ENCODE measurements at regions not wholly inside any gene's neighbourhood (a gene's known extent, or its start where the extent isn't known, plus 50 kb on each side); places are given as distances from the start of the nearest gene placed in this dataset.

DNA sequence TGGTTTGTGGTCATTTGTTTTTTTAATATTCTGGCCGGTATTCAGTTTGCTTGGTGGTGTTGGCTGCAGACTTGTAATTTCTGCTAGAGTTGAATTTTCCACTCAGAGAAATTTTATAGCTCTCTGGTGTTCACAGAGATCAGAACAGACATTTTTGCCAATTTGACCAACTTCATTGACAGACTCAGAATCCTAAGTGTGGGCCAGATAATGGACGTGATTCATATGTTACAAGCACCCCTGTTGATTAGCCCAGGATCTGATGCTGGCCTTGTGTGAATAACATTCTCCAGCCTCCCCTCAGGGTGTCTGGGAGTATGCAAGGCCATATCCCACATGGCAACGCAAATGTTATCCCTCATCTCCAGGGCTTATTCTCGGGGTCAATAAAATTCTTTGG, 283.8 kb downstream of the C7orf25 start:
- ATAC-seq (peak in 1 of 8 donors; percentile 21), DNase-seq (no peak)
- no peaks in the 10 kb centered on the region for H3K27me3 ChIP-seq
- H3K4me1 ChIP-seq = peaks cover 0 to 7% (median 0%) of the 10 kb centered on the region in 9 donors
- H3K27ac ChIP-seq = no peak overlapping the region
- WGBS, 2 donors = 58 to 63% methylated on average over 4 of the region's 4 CpGs
- H3K9me3 ChIP-seq = no peaks in the 10 kb centered on the region
- H3K4me3 ChIP-seq = no peak overlapping the region
- TF ChIP-seq, protein P1, sequence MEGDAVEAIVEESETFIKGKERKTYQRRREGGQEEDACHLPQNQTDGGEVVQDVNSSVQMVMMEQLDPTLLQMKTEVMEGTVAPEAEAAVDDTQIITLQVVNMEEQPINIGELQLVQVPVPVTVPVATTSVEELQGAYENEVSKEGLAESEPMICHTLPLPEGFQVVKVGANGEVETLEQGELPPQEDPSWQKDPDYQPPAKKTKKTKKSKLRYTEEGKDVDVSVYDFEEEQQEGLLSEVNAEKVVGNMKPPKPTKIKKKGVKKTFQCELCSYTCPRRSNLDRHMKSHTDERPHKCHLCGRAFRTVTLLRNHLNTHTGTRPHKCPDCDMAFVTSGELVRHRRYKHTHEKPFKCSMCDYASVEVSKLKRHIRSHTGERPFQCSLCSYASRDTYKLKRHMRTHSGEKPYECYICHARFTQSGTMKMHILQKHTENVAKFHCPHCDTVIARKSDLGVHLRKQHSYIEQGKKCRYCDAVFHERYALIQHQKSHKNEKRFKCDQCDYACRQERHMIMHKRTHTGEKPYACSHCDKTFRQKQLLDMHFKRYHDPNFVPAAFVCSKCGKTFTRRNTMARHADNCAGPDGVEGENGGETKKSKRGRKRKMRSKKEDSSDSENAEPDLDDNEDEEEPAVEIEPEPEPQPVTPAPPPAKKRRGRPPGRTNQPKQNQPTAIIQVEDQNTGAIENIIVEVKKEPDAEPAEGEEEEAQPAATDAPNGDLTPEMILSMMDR (IDR thresholded peaks at IDR 0.05) = no peak
- H3K36me3 ChIP-seq = no peaks in the 10 kb centered on the region
- intact Hi-C loops (cut with DNase I) = no loop called here

DNA sequence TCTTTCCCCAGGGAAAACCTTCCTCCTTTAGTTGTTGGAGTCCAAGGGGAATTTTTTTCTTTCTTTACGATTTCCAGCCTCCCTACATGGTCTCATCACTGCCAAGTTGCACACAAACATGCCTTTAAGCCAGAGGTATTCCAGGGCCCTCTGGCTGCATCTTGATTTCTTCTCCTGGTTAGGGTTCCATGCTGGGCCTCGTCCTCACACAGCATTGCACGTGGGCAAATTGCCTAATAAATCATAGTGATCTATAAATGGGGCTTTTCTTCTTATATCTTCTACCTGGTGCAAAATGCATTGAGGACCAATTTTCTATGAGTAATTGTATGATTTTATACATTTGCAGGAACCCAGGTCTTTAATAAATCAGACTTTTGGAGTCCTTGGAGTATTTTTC, 284.2 kb downstream of the C7orf25 start:
- no peak overlapping the region for H3K4me3 ChIP-seq
- WGBS, 2 donors = 66 to 71% methylated on average over 3 of the region's 3 CpGs
- intact Hi-C loops (cut with DNase I) = no loop called here
- H3K27me3 ChIP-seq = no peaks in the 10 kb centered on the region
- ATAC-seq = no peak
- no peak overlapping the region for H3K27ac ChIP-seq
- TF ChIP-seq, protein P1 (IDR thresholded peaks at IDR 0.05) = no peak
- H3K36me3 ChIP-seq = no peaks in the 10 kb centered on the region
- no peaks in the 10 kb centered on the region for H3K9me3 ChIP-seq
- no peak for DNase-seq
- peaks cover 0 to 7% (median 0%) of the 10 kb centered on the region in 9 donors for H3K4me1 ChIP-seq

DNA sequence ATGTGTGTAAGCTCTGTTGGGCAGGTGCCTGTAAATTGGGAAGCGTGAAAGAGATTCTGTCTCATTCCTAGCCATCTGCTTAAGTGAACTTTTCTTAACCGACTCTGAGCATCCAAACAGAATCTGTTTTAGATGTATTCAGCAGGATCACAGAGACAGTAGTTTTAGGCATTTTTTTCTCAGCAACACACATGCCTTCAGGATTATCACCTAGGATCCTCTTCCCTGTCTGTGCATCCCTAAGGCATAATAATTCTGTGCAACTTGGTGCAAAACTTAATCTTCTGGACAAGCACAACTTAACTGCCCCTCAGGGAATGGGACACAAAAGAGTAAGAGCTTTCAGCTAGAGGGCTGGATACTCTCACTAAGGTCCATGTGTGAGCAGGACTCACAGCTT, 284.8 kb downstream of the C7orf25 start:
- Histone ChIP-seq H3K4me3 (no peak overlapping the region), H3K36me3 (no peaks in the 10 kb centered on the region), H3K27me3 (no peaks in the 10 kb centered on the region), H3K27ac (no peak overlapping the region), H3K4me1 (peaks cover 0 to 7% (median 0%) of the 10 kb centered on the region in 9 donors), H3K9me3 (no peaks in the 10 kb centered on the region)
- TF ChIP-seq, protein P1 (IDR thresholded peaks at IDR 0.05) = no peak
- ATAC-seq (no peak), DNase-seq (no peak)
- intact Hi-C loops (cut with DNase I) = no loop called here
- WGBS, 2 donors = 88% methylated on average over 2 of the region's 2 CpGs

DNA sequence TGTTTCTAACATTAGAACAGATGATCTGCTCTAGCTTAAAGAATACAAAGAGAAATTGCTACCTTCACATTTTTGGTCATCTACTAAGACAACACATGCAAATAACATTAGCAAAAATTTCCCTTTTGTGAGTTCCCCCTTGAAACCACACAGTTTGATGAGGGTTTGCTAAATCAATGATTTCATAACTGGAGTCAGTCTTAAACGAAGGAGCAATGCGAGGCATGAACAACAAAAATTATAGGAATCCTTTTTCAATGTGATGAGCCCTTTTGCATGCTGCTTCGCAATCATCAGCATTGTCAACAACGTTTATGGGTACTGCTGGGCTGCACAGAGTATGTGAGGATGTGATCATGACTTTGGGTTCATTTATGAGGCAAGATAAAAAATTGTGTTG, 286.4 kb downstream of the C7orf25 start:
- DNase-seq (no peak), ATAC-seq (no peak)
- Histone ChIP-seq H3K27me3 (no peaks in the 10 kb centered on the region), H3K27ac (no peak overlapping the region), H3K4me3 (no peak overlapping the region), H3K4me1 (peaks cover 0 to 7% (median 0%) of the 10 kb centered on the region in 9 donors), H3K36me3 (no peaks in the 10 kb centered on the region), H3K9me3 (no peaks in the 10 kb centered on the region)
- 87 to 88% methylated on average over 4 of the region's 4 CpGs for WGBS, 2 donors
- intact Hi-C loops (cut with DNase I) = no loop called here
- TF ChIP-seq, protein P1 (IDR thresholded peaks at IDR 0.05) = no peak

DNA sequence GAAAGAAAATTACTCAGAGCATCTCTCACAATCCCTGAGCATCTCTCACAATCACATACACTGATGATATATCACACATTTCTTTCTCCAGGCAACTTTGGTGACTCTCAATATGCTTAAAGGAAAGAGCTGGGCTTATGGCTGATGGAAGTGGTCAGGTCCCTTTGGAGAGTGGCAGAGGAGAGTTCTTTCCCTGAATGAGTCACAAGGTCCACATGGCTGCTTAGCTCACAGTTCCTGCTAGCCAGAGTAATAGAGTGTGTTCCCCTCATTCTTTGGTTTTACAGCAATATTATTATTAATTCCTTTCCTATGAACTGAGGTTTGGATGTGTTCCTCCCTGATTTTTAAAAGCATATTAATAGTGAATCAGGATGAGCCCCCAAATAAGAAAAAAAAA, 287.4 kb downstream of the C7orf25 start:
- ATAC-seq (no peak), DNase-seq (no peak)
- H3K27ac ChIP-seq = no peak overlapping the region
- TF ChIP-seq, protein P1 (IDR thresholded peaks at IDR 0.05) = no peak
- H3K36me3 ChIP-seq = no peaks in the 10 kb centered on the region
- intact Hi-C loops (cut with DNase I) = no loop called here
- H3K9me3 ChIP-seq = no peaks in the 10 kb centered on the region
- H3K27me3 ChIP-seq = no peaks in the 10 kb centered on the region
- H3K4me3 ChIP-seq = no peak overlapping the region
- H3K4me1 ChIP-seq = peaks cover 0 to 7% (median 0%) of the 10 kb centered on the region in 9 donors

All from heart right ventricle (tissue), 16 donors.